ENCODE measurements at regions not wholly inside any gene's neighbourhood (a gene's known extent, or its start where the extent isn't known, plus 50 kb on each side); places are given as distances from the start of the nearest gene placed in this dataset.
"Not testable (repeated sequence)": the region's sequence is repeated elsewhere in the genome, so short reads cannot be mapped to it uniquely, and the experiment has no call there.

GRCh38 chr13:50388481-50388880 lies 373.2 kb downstream of the KCNRG start:
- no peak for DNase-seq (ENCODE audit: low read depth)

DNA sequence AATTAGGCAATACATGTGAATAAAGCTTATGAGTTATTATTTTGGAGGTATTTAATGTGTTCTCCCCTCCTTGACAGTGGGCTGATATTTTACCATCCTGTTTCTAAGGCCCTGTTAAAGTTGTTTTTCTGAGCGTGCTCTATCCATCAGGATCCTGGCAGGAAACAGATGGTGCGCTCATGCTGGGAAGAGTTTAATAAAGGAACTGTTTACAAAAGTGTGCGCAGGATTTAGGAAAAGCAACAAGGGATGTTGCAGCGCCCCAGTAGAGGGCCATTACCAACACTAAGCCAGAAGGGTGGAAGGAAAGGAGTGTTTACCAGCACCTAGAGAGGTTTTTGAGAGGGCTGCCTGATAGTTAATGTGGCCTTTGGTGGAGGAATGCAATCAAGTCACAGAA lies 374.5 kb downstream of the KCNRG start:
- no peak for DNase-seq (ENCODE audit: low read depth)

- no peak for DNase-seq (ENCODE audit: low read depth)
These were observed 375.4 kb downstream of the KCNRG start for GRCh38 chr13:50390503-50391248.

DNA sequence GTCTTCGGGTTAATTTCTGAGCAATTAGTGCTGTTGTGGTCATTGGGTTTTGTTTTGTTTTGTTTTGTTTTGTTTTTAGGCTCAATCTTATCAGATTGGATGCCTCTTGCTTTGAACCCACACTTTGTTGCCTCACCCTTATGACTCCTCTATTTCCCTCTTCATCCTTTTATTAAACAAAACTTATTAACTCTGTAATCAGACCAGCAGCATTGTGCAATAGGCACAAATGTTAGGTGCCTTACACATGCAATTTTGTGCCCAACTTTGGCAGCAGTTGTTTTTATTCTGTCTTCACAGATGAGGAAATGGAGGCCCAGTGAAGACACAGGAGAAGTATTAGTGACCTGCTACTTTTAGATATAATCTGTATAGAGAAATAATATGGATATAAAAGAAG lies 377.7 kb downstream of the KCNRG start:
- no peak for DNase-seq (ENCODE audit: low read depth)

DNA sequence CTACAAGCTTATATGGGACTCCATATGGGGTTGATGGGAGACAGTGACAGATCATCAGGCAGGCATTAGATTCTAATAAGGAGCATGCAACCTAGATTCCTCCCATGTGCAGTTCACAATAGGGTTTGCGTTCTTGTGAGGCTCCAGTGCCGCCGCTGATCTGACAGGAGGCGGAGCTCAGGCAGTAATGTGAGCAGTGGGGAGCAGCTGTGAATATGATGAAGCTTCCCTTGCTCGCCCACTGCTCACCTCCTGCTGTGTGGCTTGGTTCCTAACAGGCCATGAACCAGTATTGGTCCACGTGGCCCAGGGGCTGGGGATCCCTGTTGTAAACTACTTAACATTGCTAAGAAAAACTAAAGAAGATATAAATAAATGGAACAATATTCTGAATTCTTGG lies 378.4 kb downstream of the KCNRG start:
- peak; percentile 24 for DNase-seq (ENCODE audit: low read depth)

DNA sequence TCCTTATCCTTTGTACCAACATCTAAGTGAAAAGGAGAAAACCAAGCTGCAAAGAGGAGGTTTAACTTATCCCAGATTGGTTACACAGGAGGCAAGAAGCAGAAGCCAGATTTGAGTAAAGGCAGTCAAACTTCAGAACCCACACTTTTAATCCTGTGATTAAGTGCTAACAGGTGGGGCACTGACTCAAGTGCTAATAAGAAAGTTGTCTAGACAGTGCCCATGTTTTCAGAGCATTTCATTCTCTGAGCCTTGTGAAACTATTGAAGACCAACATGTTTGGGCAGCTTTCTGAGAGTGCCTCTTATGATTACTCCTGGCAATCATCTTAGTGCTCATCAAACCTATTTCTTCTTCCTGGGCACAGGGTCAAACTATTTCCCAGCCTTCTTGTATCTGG lies 380.8 kb downstream of the KCNRG start:
- no peak for DNase-seq (ENCODE audit: low read depth)

- DNase-seq (ENCODE audit: low read depth): not testable (repeated sequence)
These were observed 381.4 kb downstream of the KCNRG start for GRCh38 chr13:50396618-50397017.

DNA sequence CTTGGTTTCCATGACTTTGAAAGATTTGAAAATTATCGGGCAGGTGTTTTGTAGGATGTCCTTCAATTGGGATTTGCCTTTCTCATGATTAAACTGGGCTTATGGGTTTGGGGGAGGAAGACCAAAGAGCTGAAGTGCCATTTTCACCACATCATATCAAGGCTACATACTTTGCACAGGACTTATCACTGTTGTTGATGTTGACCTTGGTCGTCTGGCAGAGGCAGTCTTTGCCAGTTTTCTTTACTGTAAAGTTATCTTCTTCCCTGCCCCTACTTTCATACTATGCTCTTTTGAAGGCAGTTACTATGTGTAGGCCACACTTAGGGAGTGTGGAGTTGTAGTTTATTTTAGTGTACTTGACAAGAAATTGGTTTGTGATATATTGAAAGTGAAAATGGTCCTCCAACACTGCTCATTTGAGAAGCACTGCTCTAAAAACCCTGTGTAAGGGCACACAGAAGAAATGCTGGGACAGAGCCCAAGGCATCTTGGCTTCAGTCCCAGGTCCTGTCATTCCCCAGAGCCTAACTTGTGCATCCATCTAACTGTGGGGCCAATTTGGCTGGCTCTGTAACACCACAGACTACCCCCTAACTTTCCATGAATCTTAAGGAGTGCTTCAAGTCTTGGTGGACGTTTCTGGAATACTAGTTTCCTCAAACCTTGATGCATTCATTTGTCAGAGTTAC lies 384.9 kb downstream of the KCNRG start:
- DNase-seq (ENCODE audit: low read depth): no peak

DNA sequence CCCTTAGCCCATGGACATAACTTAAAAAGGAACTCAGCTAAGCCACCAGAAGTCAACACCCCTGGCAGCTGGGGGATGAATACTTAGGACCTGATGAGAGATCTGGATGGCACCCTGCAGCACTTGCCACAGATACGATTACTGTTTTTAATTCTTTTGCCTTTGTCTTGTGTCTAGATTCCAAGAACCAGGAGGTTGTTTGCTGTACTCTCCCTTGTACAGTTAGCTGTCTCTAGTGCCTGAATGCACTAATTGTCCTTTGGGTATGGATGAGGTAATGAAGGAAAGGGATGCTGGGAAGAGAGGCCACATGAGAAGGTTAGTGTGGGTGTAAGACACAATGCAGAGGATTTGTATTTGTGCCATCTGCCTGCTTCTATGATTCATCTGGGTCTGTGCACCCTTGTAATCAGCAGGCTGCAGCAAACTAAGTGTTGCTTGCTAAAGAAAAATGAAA lies 385.8 kb downstream of the KCNRG start:
- DNase-seq (ENCODE audit: low read depth): peak; percentile 43

DNA sequence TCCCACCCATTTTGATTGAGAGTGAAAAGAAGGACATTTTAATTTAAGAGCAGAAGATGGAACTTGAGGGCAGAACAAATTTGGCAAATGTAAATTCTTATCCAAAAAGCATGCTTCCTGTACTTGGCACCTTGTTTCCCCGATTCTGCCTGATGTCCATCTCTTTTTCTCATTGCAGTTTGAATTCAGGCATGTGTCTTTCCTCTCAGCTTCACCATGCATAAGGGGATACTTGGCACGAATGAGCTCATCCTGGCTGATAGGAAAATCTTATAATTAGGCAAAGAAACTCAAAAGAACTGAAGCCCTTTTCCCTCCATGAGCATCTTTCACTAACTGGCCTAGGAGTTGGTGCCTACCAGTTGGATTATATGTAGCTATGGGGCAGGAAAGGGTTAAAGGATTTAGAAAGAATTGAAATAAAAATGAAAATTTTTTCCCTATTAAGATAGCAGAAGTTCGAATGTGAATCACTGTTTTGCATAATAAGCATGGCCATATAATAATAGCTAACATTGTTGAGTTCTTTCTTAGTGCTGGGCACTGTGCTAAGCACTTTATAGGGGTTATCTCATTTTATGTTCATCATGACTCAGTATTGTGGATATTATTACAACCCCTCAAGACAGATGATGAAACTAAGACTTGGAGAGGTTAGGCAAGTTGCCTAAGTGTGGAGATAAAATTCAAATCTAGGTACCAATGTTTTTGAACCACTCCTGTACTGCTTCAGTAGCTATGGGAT lies 386.6 kb downstream of the KCNRG start:
- DNase-seq (ENCODE audit: low read depth): peak; percentile 40

DNA sequence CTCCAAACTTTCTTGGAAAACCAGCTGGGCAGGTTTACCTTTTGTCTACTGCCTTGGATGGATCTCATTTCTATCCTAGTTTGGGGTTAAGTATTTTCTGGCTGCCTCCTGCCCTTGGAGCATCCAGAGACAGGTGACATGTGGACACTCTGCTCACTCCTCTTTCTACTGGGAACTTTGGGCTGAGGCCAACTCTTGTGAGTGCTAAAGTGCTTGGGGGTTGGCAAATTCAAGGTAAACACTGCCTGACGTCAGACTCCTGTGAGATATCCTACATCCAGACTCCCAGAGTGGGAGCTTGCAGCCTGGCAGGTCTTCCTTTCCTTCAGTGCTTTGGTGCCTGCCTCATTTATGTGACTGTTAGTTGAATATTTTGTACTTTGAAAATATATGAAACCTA lies 388.1 kb downstream of the KCNRG start:
- DNase-seq (ENCODE audit: low read depth): no peak

DNA sequence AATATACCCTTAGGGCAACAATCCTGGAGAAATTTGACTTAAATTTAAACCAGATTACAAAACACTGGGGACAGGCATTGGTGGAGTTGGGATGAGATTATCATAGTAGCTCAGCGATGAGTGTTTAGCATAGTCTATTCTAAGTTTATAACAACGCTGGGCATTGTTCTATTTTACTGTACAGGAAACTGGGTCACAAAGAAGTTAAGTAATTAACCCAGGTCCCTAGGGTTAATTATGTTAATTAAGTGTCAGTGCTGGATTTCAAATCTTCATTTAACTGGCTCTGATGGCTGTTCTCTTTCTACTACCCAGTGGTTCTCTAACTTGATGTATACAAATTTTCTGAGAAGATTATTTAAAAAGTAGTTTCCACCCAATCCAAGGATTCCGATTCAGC lies 388.9 kb downstream of the KCNRG start:
- DNase-seq (ENCODE audit: low read depth): no peak

DNA sequence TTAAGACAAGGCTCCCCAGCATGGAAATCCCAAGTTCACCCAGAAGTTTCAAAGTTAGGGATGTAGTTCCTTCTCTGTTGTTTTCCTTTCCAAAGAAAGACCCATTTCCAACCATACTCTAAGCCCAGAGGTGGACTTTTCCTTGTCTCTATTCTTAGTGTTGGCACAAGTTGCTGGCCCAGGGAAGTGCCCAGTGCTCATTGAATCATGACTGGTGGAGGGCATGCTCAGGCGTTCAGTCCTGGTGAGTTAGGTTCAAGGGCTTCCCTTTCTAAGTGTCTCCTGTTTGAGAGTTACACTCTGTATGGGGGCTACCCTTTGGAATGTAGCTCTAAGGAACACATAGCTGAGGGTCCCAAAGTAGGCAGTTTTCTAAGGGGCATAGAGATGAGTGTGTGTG lies 389.5 kb downstream of the KCNRG start:
- DNase-seq (ENCODE audit: low read depth): no peak

DNA sequence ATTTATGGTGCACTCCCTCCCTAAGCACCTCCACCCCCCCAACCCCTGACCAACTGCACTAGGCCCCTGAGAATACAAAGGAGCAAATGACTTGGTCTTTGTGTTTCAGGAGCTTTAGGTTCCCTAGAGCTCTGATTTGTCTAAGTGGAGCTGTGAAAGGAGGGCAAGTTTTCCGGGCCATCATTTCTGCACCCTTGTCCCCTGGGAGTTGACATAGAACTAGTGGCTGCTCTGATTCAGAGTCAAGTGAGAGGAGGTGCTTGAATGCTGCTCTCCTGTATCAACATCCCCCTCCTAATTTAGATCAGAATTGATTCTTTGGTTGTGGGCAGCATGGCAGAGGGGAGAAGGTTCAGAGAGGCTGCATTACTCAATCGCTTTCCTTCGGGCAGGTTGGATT lies 391.6 kb downstream of the KCNRG start:
- no peak for DNase-seq (ENCODE audit: low read depth)

DNA sequence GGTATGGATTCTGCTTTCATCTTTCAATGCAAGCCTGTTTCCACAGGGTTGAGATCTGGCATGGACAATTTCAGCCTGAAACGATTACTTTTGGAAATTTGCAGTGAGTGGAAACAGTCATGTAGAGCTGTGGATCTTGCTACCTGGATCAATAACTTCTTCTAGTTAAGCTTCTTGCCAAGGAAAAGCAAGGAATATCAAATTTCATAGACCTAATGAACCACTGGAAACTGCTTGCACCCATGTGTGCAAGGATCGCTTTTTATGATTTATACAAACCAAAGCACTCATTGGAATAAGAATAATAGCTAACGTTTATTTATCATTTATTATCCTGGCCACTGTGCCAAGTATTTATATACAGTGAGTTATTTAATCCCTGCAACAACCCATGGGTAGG lies 392.8 kb downstream of the KCNRG start:
- DNase-seq (ENCODE audit: low read depth): no peak

- DNase-seq (ENCODE audit: low read depth): no peak
These were observed 394.0 kb downstream of the KCNRG start for GRCh38 chr13:50409220-50409619.

GRCh38 chr13:50410921-50411746 lies 395.9 kb downstream of the KCNRG start:
- DNase-seq (ENCODE audit: low read depth): peak; percentile 90

- no peak for DNase-seq (ENCODE audit: low read depth)
These were observed 396.9 kb downstream of the KCNRG start for GRCh38 chr13:50412046-50412617.

- DNase-seq (ENCODE audit: low read depth): no peak
These were observed 399.4 kb downstream of the KCNRG start for GRCh38 chr13:50414640-50415039.

DNA sequence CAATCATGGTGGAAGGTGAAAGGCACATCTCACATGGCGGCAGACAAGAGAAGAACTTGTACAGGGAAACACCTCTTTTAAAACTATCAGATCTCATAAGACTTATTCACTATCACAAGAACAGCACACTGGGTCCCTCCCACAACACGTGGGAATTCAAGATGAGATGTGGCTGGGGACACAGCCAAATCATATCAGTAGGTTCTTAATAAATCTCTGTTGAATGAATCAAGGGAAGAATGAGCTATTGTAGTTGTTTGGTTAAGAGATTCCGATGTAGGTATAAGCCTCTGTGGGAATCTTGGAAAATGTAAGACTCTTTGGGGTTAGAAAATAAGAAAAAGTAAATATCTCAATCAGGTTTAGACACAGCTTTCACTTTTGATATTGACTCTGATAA lies 400.2 kb downstream of the KCNRG start:
- no peak for DNase-seq (ENCODE audit: low read depth)

DNA sequence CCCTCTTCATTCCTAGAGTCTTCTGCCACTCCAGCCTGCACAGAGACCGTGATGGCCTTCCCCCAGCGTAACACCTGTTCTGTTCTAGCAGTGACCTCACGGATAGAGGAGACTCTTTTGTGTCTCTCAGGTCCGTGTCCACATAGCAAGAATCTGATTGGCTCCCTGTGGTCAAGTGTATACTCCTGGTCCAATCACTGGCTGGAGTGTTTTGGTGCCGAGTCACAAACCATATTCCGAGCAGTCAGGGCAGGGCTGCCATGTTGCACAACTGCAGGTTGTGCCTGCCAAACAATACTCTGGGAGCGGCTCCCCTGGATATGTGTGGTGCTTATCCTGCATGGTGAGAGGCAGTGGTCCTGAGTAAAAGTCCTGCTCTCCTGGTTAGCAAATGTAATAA lies 402.4 kb downstream of the KCNRG start:
- DNase-seq (ENCODE audit: low read depth): no peak

Measured in ELR (cell line).